Stimulated activated CD8-positive, alpha-beta memory T cell treated with anti-CD3 and anti-CD28 coated beads, Interleukin-7, amount 100 ng/mL, for 4 hours (primary cell): ENCODE measurements at regions not wholly inside any gene's neighbourhood (a gene's known extent, or its start where the extent isn't known, plus 50 kb on each side); places are given as distances from the start of the nearest gene placed in this dataset.
"Not testable (repeated sequence)": the region's sequence is repeated elsewhere in the genome, so short reads cannot be mapped to it uniquely, and the experiment has no call there.

Source experiments
- DNase-seq, 2 donors: peaks; one replicate each; pipeline ENCODE4 v3.0.0-alpha.2; 2020; ENCODE audit warnings: low read depth in 2 of 2

DNA sequence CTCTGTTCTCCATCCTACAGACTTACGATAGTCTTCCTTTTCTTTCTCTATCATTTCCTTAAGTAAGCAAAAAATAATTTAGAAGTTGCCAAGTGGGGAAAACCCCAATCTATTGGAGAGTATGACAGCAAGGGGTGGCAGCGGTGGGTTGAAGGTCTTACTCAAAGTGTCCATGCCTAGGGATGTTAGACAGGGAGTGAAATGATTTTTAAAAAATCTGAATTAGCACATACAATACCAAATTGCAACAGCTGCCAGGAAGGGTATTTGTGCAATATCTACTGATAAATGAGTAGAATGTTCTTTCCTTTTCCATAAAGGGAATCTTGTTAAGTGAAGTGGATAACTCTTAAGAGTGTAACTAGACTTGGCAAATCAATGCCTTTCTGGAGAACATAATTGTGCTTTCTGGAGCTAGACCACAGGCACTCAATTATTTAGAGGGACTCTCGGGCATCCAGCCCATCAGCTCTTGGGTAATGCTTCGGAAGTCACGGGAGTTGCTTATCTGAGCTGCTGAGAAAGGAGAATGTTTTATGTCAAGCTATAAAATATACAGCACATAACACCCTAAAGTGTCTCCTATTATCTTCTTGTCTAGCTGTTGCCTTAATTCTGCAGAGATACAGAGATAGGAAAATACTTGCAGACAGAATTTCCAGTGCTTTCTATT lies 151.5 kb downstream of the KCNJ2 start:
- DNase-seq, result no peak

GRCh38 chr17:70321352-70321751 lies 152.0 kb downstream of the KCNJ2 start:
- no peak for DNase-seq

DNA sequence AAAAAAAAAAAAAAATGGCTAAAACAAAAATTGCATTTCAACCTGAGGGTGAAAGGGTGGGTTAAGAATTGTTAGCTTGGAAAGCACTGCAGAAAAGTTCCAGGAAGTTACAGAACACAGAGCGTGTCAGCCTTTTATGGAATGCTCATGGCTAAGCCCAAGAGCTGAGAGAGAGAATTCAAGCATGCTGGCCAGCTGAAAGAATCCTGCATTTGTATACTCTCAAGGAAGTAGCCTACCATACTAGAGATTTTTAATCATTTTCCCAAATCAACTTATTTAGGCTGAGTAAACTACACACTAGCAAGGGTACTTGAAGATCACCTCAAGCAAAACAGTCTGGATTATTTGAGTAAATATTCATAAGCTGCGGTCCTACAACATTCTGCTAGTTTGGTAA lies 153.9 kb downstream of the KCNJ2 start:
- no peak for DNase-seq

- no peak for DNase-seq
Observed at GRCh38 chr17:70324031-70324430, 154.7 kb downstream of the KCNJ2 start.

- no peak for DNase-seq
Observed at GRCh38 chr17:70327279-70327678, 157.9 kb downstream of the KCNJ2 start.

GRCh38 chr17:70327723-70328122 lies 158.4 kb downstream of the KCNJ2 start:
- DNase-seq, result no peak

- no peak for DNase-seq
Observed at GRCh38 chr17:70329721-70330120, 160.4 kb downstream of the KCNJ2 start.

- DNase-seq, result not testable (repeated sequence)
Observed at GRCh38 chr17:70331066-70331465, 161.7 kb downstream of the KCNJ2 start.

DNA sequence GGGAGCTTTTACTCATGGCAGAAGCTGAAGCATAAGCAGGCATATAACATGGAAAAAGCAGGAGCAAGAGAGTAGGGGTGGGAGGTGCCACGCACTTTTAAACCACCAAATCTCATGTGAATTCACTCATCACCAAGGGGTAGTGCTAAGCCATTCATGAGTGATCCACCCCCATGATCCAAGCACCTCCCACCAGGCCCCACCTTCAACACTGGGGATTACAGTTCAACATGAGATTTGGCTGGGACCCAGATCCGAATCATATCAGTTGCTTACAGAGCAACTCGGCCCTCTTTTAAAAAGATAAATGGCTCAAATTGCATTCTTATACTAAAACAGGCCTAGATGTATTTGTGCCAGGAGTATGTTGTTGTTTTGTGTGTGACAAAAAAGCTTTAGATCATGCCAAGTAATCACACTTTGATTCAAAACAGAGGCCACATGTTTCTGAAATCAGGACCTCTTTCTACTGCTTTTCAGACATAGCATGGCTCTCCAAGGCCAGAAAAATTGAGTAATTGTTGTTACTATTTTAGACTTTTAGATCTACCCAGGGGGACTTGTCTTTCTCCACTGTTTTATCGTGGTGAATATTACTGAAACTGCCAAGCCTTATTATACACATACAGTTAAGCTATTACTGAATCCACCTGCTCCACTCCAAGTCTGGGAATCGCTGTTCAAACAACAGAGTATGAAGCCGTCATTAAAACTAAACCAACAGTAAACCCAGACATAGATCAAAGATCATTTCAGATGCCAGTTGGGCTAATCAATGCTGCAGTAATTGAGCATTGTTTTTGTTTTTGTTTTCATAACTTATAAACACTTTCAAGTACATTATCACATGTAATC lies 163.3 kb downstream of the KCNJ2 start:
- DNase-seq, result no peak

DNA sequence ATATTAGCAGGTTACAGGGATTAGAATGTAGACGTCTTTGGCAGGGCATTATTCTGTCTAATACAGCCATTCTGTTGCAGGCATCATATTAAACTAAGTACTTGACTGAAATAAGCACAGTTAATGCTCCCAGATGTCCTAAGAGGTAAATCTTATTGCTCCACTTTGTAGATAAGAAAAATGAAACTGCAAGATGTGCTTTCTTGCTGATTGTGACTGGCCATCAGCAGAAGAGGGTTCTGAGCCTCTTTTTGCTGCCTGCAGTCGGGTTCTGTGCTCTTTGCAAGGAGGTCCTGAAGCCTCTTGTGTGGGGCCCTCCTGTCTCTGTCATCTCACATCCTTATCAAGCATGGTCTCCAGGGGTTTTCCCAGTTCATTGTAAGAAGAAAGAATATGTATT lies 167.1 kb downstream of the KCNJ2 start:
- DNase-seq, result no peak

GRCh38 chr17:70338946-70339354 lies 169.6 kb downstream of the KCNJ2 start:
- DNase-seq, result no peak

DNA sequence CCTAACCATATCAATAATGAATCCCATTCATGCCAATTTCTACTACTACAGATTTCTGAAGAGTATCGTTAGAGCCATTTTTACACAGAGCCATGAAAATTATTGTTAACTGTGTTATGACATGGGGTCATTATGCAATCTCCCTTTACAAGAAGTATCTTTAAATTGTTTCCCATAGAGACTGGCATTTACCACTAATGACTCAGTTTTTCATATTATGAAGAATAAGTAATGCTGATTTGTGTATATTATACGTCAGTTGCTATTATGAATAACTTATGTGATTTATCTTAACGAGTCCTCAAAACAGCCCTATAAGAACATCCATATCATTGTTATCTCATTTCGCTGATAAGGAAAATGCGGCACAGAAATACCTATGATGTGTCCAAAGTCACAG lies 173.8 kb downstream of the KCNJ2 start:
- no peak for DNase-seq

- DNase-seq, result no peak
Observed at GRCh38 chr17:70344386-70345060, 175.2 kb downstream of the KCNJ2 start.

GRCh38 chr17:70345061-70345460 lies 175.7 kb downstream of the KCNJ2 start:
- DNase-seq, result no peak

DNA sequence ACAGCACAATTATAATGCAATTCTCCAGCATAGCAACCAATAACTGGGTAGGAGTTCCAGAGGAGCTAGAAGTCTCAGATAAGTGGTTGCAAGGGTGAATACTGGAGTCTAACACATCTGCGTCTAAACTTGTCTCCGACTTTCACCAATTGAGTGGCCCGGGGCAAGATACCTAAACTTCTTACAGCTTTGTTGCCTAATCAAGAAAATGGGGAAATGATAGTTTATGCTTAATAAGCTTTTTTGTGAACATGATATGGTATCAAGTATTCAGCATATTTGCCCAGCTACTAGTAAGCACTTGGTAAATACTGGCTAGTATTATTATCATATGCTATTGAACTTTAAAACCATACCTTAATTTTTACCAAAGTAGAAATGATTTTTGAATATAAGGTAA lies 183.5 kb downstream of the KCNJ2 start:
- DNase-seq, result no peak

DNA sequence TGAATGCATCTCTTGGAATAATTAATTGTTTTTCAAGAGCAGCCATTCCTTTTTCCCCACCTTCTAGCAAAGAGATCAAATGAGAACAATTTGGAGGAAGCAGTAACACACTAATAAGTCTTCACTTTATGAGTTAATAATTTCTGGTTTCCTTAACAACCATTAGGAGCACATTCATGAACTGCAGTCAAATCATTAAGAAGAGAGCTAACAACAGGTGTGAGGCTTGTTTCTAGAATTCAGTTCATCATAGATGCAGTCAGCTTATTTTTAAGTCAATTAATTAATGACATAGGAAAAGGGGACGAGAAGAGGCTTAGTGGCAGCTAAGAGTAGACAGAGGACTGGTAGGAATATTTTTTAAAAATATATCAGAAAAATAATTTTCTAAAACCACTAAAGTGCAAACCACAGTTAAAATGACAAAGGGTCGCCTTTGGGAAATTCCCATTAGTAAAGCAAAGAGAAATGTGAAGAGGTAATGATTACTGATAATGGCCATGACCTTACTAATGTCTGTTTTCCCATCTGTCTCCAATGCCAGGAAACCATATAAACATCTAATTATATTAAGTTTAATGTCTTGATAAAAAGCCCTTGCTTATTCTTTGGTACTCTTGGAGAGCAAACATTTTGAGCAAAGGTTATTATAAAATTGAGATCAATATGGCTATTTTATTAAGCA lies 184.2 kb downstream of the KCNJ2 start:
- DNase-seq, result no peak

- DNase-seq, result no peak
Observed at GRCh38 chr17:70355185-70355584, 185.9 kb downstream of the KCNJ2 start.

GRCh38 chr17:70357190-70357589 lies 187.9 kb downstream of the KCNJ2 start:
- no peak for DNase-seq

DNA sequence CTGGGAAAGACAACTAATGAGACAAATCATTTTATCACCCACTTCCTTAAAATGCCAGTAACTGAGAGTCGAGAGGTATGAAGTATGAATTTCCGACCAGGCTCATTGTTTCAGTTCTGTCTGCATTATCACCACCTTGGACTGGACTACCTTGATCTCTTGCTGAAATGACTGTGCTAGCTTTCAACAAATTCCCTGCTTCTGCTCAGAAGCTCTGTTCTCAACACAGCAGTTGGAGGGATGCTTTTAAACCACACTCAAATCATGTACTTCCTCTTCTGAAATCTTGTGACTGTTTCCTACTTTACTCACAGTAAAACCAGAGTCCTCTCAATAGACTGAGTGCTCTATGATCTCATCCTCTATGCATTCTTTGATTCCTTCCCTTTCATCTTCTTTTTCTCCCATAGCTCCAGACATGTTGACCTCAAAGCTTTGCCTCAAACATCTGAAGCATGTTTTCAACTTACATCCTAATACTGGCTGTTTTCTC lies 195.8 kb downstream of the KCNJ2 start:
- DNase-seq, result no peak

GRCh38 chr17:70366386-70366785 lies 197.1 kb downstream of the KCNJ2 start:
- DNase-seq, result no peak

DNA sequence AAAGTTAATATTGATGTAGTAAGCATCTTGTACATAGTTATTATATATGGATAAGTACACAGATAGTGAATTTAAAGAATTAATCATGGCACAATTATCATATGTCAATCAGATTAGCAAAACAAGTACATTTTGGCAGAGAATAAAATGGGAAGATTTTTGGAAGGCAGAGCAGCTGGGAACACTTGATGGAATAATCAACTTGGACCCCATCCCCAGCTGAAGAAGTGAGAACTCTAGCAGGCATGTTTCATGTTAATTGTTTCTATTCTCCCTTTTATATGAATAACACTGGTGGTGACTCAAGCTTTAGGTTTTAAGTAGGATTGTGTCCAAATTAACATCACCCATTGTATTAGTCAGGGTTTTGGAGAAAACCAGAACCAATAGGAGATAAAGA lies 198.7 kb downstream of the KCNJ2 start:
- no peak for DNase-seq

DNA sequence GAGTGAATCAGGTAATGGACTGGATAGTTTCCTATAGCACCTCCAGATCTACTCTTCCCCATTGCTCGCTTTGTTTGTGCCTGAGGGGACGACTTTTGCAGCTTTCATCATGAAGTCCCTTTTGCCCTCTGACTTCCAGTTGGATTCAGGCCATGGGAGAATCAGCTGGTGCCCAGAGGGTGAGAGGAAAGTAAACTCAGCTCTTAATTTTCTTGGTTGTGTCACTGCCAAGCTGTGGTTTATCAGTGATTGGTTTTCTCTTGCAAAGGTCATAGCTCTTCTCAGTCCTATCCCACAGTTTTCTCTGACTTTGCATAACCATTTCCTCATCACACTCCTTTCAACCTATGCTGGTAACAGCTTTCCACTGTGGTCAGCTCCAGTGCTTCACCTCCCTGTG lies 200.1 kb downstream of the KCNJ2 start:
- DNase-seq, result no peak
